ENCODE measurements at regions not wholly inside any gene's neighbourhood (a gene's known extent, or its start where the extent isn't known, plus 50 kb on each side); places are given as distances from the start of the nearest gene placed in this dataset.

- no peak for DNase-seq
These were observed 266.6 kb downstream of the ETAA1 start for GRCh38 chr2:67663776-67664175.

- DNase-seq, result no peak
These were observed 269.4 kb downstream of the ETAA1 start for GRCh38 chr2:67666386-67667053.

DNA sequence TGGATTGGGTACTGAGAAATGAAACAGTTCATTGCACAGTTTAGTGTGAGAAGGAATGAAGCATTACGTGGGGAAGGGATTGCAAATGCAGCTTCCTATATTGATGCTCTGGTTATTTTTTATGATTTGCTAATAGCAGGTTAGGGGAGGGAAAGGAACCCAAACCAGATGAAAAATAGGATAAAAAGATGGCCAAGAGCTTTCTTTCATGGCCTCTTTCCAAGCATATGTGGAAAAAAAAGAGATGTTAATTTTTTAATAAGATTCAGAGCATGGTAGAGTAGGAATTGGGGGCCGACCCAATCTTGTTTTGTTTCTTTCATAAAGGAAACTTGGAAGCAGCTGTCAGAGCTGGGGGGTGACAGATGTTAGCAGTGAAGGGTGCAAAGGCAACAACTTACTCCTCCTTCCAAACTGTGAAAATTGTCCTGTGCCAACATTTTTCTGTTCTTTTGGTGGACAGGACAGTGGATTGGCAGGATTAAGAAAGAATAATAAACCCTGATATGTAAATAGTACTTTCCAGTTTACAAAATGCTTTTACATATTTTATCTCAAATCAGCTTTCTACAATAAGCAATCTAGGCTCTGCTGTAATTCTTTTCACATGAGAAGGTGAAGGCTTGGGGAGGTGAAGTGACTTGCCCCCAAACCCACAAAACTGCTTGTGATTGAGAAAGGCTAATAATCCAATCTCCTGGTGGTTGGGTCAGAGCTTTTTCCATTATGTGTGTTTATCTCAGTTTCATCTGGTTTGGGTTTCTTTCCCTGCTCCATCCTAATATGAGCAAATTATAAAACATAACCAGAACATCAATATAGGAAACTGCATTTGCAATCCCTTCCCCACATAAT lies 270.1 kb downstream of the ETAA1 start:
- DNase-seq, result no peak

- DNase-seq, result no peak
These were observed 271.4 kb downstream of the ETAA1 start for GRCh38 chr2:67668538-67668937.

DNA sequence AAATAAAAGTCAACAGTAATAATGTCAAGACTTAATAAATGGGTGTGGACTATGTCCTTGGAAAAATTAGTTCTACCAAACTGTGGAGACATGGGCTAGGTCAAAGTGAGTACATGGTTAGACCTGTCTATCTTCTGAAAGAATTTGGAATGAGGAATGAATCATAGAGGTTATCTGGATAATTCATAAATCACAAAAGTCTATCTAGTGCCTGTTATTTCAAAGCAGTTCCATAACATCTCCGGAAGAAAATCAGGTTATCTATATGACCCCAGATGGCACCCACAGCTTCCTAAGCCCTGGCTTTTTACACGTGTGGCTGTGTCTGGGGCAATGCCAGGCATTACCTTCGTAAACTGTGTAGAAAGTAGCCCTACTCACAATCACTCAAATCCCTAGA lies 272.0 kb downstream of the ETAA1 start:
- no peak for DNase-seq

DNA sequence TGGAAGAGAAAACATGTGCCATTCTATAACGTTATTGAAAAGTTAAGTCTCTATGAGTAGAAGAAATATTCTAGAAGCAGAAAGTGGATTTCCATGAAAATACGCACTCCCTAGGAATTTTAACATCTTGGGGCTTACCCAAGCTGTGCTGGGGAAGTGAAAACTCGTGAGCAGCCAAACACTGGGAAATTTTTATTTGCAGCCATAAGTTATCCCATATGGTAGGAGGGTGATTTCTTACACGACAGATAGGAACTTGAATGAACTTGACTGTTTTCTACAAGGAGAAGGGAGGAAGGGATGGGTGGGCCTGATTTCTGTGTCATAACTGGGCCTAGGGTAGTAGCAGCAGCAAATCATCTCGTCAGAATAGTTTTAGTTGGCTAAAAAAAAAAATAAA lies 272.6 kb downstream of the ETAA1 start:
- no peak for DNase-seq

DNA sequence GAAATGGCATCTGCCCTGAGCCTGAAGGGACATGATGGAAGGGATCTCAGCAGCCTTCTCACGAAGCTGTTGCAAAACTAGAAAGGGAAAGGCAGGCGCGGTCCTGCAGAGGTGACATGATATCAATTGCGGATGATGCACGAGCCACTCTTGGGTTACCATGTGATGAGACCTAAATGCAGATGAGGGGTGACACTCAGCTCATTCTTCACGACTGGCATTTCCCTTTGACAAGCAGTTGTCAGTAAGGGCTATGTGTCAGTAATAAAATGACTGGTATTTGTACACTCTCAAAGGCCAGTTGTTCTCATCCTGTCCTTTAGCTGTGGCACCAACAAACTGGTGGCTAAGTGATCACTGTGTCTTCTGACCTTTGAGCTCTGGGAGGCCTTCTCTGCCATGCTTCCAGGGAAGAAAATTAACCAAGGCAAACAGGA lies 273.6 kb downstream of the ETAA1 start:
- DNase-seq, result no peak

- DNase-seq, result no peak
These were observed 274.6 kb downstream of the ETAA1 start for GRCh38 chr2:67671464-67672450.

DNA sequence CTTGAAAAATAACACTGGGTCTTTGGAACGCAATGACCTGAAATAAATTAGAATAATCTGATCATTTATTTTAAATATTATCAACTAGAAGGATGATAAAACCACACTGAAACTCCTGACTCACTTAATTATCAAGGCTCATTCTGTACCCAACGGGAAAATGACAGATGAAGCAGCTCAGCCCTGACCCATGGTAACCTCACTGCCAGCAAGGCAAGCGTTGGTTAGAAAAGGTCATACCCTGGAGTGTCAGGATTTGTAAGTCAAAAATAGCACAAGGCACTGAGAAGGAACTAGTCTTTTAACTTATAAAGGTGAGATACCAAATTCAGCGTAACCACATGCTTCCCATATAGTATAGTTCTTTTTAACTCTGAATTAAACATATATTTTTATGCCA lies 277.5 kb downstream of the ETAA1 start:
- no peak for DNase-seq

DNA sequence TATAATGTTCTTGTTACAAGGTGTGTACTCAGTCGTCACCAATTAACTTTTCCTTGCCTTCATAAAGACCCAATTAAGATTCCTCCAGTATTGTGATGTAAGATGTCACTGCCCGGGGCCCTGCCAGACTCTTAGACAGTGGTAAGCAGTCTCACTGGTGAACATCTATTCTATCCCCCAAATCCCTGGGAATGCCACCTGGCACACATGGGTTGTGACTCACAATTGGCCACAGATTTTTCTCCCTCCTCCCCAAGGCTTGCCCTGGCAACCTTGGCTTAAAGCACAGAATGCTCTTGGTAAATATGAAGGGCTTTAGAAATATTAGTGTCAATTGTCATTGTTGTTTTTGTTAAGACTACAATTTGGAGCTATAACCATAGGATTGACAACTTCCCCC lies 287.9 kb downstream of the ETAA1 start:
- no peak for DNase-seq

- DNase-seq, result no peak
These were observed 289.1 kb downstream of the ETAA1 start for GRCh38 chr2:67686254-67686653.

GRCh38 chr2:67689186-67689585 lies 292.1 kb downstream of the ETAA1 start:
- DNase-seq, result no peak

GRCh38 chr2:67689651-67690050 lies 292.5 kb downstream of the ETAA1 start:
- no peak for DNase-seq

DNA sequence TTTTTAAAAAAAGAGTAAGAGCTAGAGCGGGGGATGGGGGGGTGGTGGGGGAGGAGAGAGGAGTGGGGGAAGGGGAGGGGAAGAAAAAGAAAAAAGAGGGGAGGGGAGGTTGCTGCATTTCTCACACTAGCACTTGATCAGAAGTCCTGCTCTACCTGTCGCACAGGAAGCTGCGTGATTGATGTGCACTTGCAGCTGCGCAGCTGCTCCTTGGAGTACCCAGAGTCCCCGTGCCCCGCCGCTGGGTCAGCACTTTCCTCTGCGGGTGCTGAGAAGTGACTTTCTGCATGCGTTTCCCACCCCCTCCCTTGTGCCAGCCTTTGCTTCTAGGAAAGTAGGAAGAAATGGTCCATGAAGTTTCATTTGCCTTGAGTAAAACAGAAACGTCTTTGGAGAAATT lies 297.3 kb downstream of the ETAA1 start:
- DNase-seq, result no peak

- DNase-seq, result no peak
These were observed 303.9 kb downstream of the ETAA1 start for GRCh38 chr2:67701011-67701410.

- no peak for DNase-seq
These were observed 305.2 kb downstream of the ETAA1 start for GRCh38 chr2:67702284-67702683.

- DNase-seq, result no peak
These were observed 305.8 kb downstream of the ETAA1 start for GRCh38 chr2:67702937-67703336.

- no peak for DNase-seq
These were observed 308.9 kb downstream of the ETAA1 start for GRCh38 chr2:67706082-67706481.

DNA sequence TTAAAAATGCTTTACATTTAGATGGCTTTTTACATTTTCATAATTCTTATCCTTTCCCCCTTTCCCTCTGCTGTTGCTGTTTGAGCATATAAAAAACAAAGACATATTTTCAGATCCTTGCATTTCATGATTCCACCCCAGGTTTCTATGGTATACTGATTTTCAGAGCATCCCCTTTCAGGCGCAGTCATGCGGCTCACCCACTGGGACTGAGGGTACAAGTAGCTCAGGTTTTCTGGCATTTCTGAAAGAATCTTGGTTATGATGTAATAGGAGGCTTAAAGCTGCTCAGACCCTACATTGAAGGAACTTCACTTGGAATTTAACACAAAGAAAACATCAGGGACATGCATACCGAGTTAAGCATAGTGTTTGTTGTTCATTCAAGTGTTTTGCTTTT lies 310.8 kb downstream of the ETAA1 start:
- no peak for DNase-seq

DNA sequence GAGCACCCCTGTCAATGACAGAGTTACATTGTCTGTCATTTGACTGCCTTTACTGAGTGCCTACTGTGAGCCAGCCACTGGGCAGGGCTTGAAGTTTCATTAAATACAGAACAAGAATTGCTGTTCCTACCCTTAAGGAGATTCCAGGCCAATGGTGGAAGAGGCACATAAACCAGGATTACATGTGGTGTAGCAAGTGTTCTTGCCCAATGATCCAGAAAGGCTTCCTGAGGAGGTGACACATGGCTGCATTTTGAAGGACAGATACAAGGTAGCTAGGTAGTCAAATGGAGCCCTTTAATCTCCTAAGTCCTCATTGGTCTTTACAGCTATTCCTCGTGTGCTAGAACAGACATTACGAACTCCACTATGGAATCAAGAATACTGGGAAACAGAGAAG lies 312.7 kb downstream of the ETAA1 start:
- no peak for DNase-seq

DNA sequence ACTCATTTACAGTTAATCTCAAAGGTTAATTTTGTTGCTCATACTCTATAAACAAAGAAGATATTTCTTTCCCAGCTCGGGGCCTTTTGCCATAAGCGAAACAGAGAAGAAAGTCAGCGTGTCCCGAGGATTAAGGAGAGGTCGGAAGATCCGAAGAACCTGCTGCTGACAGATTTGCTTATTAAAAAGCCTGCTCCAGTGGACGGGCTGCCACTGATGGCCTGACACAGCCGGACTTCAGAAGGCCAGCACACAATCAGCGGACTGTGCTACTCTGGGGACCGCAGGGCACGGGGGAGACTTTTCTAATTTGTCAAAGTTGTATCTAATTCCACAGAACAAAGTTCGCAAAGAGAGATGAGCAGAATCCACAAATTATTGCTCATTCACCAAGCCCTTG lies 315.4 kb downstream of the ETAA1 start:
- DNase-seq, result no peak

- DNase-seq, result no peak
These were observed 316.2 kb downstream of the ETAA1 start for GRCh38 chr2:67713376-67713775.

- DNase-seq, result no peak
These were observed 319.8 kb downstream of the ETAA1 start for GRCh38 chr2:67716895-67717396.

All from stimulated activated naive CD4-positive, alpha-beta T cell (primary cell).